ENCODE measurements at regions not wholly inside any gene's neighbourhood (a gene's known extent, or its start where the extent isn't known, plus 50 kb on each side); places are given as distances from the start of the nearest gene placed in this dataset.

DNA sequence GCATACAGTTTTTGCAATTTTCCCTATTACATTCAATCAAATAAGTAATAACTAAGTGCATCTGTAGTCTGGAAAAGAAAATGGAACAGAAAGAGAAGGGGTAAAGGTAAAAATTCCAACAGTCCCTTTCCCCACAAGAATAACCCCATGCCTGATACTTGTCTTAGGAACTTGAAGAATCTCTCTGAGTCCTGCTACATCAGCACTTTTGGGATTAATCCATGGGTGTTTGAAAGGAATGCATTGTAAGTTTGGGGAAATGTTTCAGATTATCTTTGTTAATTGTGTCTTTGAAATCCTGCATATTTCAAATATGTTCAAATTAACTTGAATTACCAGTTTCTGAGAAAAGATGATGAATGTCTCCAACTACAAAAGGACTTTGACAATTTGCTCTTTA is 667.3 kb upstream of the PRKX start:
- TF ChIP-seq, protein P1, sequence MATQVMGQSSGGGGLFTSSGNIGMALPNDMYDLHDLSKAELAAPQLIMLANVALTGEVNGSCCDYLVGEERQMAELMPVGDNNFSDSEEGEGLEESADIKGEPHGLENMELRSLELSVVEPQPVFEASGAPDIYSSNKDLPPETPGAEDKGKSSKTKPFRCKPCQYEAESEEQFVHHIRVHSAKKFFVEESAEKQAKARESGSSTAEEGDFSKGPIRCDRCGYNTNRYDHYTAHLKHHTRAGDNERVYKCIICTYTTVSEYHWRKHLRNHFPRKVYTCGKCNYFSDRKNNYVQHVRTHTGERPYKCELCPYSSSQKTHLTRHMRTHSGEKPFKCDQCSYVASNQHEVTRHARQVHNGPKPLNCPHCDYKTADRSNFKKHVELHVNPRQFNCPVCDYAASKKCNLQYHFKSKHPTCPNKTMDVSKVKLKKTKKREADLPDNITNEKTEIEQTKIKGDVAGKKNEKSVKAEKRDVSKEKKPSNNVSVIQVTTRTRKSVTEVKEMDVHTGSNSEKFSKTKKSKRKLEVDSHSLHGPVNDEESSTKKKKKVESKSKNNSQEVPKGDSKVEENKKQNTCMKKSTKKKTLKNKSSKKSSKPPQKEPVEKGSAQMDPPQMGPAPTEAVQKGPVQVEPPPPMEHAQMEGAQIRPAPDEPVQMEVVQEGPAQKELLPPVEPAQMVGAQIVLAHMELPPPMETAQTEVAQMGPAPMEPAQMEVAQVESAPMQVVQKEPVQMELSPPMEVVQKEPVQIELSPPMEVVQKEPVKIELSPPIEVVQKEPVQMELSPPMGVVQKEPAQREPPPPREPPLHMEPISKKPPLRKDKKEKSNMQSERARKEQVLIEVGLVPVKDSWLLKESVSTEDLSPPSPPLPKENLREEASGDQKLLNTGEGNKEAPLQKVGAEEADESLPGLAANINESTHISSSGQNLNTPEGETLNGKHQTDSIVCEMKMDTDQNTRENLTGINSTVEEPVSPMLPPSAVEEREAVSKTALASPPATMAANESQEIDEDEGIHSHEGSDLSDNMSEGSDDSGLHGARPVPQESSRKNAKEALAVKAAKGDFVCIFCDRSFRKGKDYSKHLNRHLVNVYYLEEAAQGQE (IDR thresholded peaks at IDR 0.05; ENCODE audit: insufficient read depth in 1 of 2, low read depth in 2 of 2, low read length in 2 of 2): no peak
- TF ChIP-seq POLR2AphosphoS5 (IDR thresholded peaks at IDR 0.05; ENCODE audit: low read depth, low read length): no peak

- TF ChIP-seq SIN3A (IDR thresholded peaks at IDR 0.05; ENCODE audit: borderline replicate concordance, insufficient read depth, low read length): no peak
- TF ChIP-seq, protein P1 (IDR thresholded peaks at IDR 0.05; ENCODE audit: insufficient read depth in 1 of 2, low read depth in 2 of 2, low read length in 2 of 2): no peak
- no peak for TF ChIP-seq POLR2AphosphoS5 (IDR thresholded peaks at IDR 0.05; ENCODE audit: low read depth, low read length)
- no peak for TF ChIP-seq TAF1 (IDR thresholded peaks at IDR 0.05; ENCODE audit: borderline replicate concordance, insufficient read depth, low read length)
- TF ChIP-seq FOXP2 (optimal IDR thresholded peaks at IDR 0.05; ENCODE audit: borderline replicate concordance, extremely low read depth, extremely low read length, insufficient read depth): no peak
Observed at GRCh38 chrX:4379071-4379470, 665.6 kb upstream of the PRKX start.

- TF ChIP-seq SIN3A (IDR thresholded peaks at IDR 0.05; ENCODE audit: borderline replicate concordance, insufficient read depth, low read length) (no peak), POLR2AphosphoS5 (IDR thresholded peaks at IDR 0.05; ENCODE audit: low read depth, low read length) (no peak), TAF1 (IDR thresholded peaks at IDR 0.05; ENCODE audit: borderline replicate concordance, insufficient read depth, low read length) (no peak), FOXP2 (optimal IDR thresholded peaks at IDR 0.05; ENCODE audit: borderline replicate concordance, extremely low read depth, extremely low read length, insufficient read depth) (no peak)
- TF ChIP-seq, protein P1 (IDR thresholded peaks at IDR 0.05; ENCODE audit: insufficient read depth in 1 of 2, low read depth in 2 of 2, low read length in 2 of 2): no peak
Observed at GRCh38 chrX:4373791-4374190, 660.3 kb upstream of the PRKX start.

DNA sequence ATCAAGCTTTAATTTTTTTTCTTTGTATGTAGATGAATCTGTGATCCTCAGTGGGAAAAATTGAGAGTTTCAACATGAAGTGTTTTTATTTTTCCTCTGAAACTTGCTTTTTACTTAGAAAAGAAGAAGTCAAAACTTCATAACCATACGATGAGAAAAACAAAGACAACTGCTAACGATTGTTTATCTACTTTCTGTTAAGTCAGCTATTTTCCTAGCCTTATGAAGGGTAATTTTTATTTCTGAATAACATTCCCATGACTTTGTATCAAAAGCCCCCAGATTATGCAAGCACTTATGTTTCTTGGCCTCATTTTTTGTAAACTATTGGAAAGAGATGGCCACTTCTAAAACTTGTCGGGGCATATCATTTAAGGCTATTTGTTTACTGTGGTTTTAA is 645.1 kb upstream of the PRKX start:
- TF ChIP-seq SIN3A (IDR thresholded peaks at IDR 0.05; ENCODE audit: borderline replicate concordance, insufficient read depth, low read length) (no peak), TAF1 (IDR thresholded peaks at IDR 0.05; ENCODE audit: borderline replicate concordance, insufficient read depth, low read length) (no peak), FOXP2 (optimal IDR thresholded peaks at IDR 0.05; ENCODE audit: borderline replicate concordance, extremely low read depth, extremely low read length, insufficient read depth) (no peak), POLR2AphosphoS5 (IDR thresholded peaks at IDR 0.05; ENCODE audit: low read depth, low read length) (no peak)
- TF ChIP-seq, protein P1 (IDR thresholded peaks at IDR 0.05; ENCODE audit: insufficient read depth in 1 of 2, low read depth in 2 of 2, low read length in 2 of 2): no peak

DNA sequence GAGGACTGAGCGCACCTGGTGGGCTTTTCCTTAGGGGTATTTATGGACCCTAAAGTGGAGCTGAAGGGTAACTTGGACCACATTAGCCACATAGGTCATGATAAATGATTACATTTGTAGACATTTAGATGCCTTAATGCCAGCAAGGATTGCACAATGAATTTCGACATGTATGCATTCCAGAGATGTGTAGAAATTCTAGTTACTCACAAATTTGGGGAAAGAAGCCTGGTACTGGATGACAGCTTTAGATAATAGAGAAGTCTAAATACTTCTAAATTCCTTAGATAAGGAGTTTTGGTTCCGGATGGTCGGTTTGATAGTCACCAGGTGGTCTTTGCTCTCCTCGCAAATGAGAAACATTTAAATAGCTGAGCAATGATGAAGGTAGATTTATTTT is 609.5 kb upstream of the PRKX start:
- TF ChIP-seq SIN3A (IDR thresholded peaks at IDR 0.05; ENCODE audit: borderline replicate concordance, insufficient read depth, low read length): no peak
- TF ChIP-seq POLR2AphosphoS5 (IDR thresholded peaks at IDR 0.05; ENCODE audit: low read depth, low read length): no peak
- TF ChIP-seq TAF1 (IDR thresholded peaks at IDR 0.05; ENCODE audit: borderline replicate concordance, insufficient read depth, low read length): no peak
- no peak for TF ChIP-seq FOXP2 (optimal IDR thresholded peaks at IDR 0.05; ENCODE audit: borderline replicate concordance, extremely low read depth, extremely low read length, insufficient read depth)
- TF ChIP-seq, protein P1 (IDR thresholded peaks at IDR 0.05; ENCODE audit: insufficient read depth in 1 of 2, low read depth in 2 of 2, low read length in 2 of 2): no peak

All from PFSK-1 (cell line).